Neural crest cell (in vitro differentiated cells): ENCODE measurements at regions not wholly inside any gene's neighbourhood (a gene's known extent, or its start where the extent isn't known, plus 50 kb on each side); places are given as distances from the start of the nearest gene placed in this dataset.

Experiments used
- DNase-seq: peaks from one replicate; pipeline ENCODE4 v3.0.0; 2021; ENCODE audit warnings: low read depth, mixed read lengths, low spot score
- H3K27ac Mint-ChIP-seq: one replicate; pipeline ENCODE4 v1.8.0; 2021; ENCODE audit warnings: mild to moderate bottlenecking, mixed read lengths; ENCODE audit not compliant: unreplicated experiment
- H3K27me3 Mint-ChIP-seq: 2 replicates; pipeline ENCODE4 v1.8.0; 2021; ENCODE audit warnings: low read depth, mild to moderate bottlenecking, mixed read lengths
- H3K36me3 Mint-ChIP-seq: 2 replicates; pipeline ENCODE4 v1.8.0; 2021; ENCODE audit warnings: low read depth, mild to moderate bottlenecking, mixed read lengths
- H3K4me1 Mint-ChIP-seq: 2 replicates; pipeline ENCODE4 v1.8.0; 2021; ENCODE audit warnings: mixed read lengths
- H3K4me3 Mint-ChIP-seq: one replicate; pipeline ENCODE4 v1.8.0; 2021; ENCODE audit warnings: mild to moderate bottlenecking, mixed read lengths
- H3K9me3 Mint-ChIP-seq: 2 replicates; pipeline ENCODE4 v1.8.0; 2021; ENCODE audit warnings: mixed read lengths
- TF ChIP-seq, protein P1 (sequence below): fragments of 200-600 bp; sonication (generic); conservative IDR thresholded peaks from 2 replicates; pipeline ENCODE4 v1.5.0; 2021; ENCODE audit warnings: antibody characterized with exemption, mild to moderate bottlenecking

DNA sequence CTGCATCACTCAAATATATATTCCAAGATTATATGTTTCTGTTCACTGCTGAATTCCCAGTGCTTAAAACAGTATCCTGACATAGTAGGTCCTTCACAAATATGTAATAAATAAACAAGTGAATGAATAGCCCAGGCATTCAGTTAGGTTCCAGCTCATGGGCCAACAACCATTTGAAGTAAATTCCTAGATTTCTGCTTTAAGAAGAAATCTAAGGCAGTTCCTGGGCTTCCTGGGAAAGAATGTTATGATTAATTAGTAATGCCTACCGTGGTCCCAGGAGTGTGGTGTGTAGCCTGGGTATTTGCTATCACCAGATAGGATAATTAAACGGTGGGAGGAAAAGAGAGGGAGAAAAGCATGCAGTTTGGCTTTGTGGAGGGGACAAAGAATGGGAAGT is 576.8 kb downstream of the SOX6 start:
- Mint-ChIP-seq H3K4me3 (no peak overlapping the region), H3K36me3 (no peaks in the 10 kb centered on the region), H3K9me3 (no peaks in the 10 kb centered on the region), H3K27ac (no peak overlapping the region), H3K27me3 (no peaks in the 10 kb centered on the region), H3K4me1 (peaks cover 16% of the 10 kb centered on the region)
- DNase-seq: no peak
- TF ChIP-seq, protein P1, sequence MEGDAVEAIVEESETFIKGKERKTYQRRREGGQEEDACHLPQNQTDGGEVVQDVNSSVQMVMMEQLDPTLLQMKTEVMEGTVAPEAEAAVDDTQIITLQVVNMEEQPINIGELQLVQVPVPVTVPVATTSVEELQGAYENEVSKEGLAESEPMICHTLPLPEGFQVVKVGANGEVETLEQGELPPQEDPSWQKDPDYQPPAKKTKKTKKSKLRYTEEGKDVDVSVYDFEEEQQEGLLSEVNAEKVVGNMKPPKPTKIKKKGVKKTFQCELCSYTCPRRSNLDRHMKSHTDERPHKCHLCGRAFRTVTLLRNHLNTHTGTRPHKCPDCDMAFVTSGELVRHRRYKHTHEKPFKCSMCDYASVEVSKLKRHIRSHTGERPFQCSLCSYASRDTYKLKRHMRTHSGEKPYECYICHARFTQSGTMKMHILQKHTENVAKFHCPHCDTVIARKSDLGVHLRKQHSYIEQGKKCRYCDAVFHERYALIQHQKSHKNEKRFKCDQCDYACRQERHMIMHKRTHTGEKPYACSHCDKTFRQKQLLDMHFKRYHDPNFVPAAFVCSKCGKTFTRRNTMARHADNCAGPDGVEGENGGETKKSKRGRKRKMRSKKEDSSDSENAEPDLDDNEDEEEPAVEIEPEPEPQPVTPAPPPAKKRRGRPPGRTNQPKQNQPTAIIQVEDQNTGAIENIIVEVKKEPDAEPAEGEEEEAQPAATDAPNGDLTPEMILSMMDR: no peak

DNA sequence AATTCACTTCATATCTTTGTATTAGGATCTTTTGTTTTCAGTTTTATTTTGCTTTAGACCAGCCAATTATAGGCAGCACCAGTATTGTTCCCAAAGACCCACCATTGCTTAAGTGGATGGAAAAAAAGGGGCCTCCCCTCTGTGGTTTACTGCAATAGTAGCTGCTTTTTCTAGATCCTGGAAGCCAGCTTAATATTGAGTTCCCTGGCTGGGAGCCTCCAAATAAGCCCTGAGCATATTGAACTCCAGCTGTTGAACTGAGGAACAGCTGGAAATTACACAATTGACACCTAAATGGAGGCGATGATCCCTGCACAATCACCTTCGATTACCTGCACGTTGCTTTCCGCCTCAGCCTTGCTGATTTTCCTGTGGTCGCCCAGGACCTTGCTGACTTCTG is 576.0 kb downstream of the SOX6 start:
- H3K36me3 Mint-ChIP-seq: no peaks in the 10 kb centered on the region
- H3K4me3 Mint-ChIP-seq: no peak overlapping the region
- no peak for DNase-seq
- TF ChIP-seq, protein P1: no peak
- no peaks in the 10 kb centered on the region for H3K27me3 Mint-ChIP-seq
- peaks cover 9% of the 10 kb centered on the region for H3K4me1 Mint-ChIP-seq
- no peaks in the 10 kb centered on the region for H3K9me3 Mint-ChIP-seq
- H3K27ac Mint-ChIP-seq: no peak overlapping the region

DNA sequence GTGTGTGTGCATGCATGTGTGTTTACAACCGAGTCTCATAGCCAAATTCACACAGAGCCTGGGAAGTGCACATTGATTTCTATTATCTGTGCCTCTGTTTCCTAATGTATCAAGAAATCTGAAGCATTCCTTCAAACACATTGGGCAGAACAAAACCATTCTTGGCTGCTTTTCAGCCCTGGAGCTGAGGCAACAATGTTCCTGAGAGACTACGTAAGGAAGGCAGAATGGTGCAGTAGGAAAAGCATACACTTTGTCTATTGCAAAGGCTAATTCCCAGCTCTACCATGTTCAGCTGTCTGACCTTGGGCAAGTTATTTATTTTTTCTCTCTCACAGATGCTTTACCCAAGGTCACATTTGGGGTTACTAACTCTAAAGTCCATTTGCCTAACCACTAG is 575.5 kb downstream of the SOX6 start:
- H3K27me3 Mint-ChIP-seq: no peaks in the 10 kb centered on the region
- H3K4me1 Mint-ChIP-seq: peaks cover 9% of the 10 kb centered on the region
- no peaks in the 10 kb centered on the region for H3K9me3 Mint-ChIP-seq
- no peaks in the 10 kb centered on the region for H3K36me3 Mint-ChIP-seq
- DNase-seq: no peak
- H3K4me3 Mint-ChIP-seq: no peak overlapping the region
- TF ChIP-seq, protein P1: no peak
- no peak overlapping the region for H3K27ac Mint-ChIP-seq

DNA sequence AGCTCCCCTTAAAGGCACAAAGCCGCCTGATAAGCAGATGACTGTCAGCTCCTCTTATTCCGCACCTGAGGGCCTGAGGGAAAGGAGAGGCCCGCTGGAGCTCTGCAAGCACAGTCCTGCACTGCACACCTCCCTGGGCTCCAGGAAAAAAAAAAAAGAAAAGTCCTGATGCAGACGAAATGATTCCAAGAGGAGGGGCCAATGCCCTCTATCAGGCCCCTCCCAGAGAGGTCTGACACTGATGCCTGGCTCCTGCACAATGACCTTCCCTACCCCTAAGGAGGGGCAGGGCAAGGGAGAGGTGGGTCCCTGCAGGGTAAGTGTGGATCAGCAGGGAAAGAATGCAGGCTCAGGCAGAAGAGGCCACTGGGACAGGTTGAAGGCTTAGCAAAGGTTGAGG is 572.7 kb downstream of the SOX6 start:
- TF ChIP-seq, protein P1: no peak
- no peak for DNase-seq
- Mint-ChIP-seq H3K27me3 (no peaks in the 10 kb centered on the region), H3K27ac (no peak overlapping the region), H3K4me3 (no peak overlapping the region), H3K9me3 (no peaks in the 10 kb centered on the region), H3K36me3 (no peaks in the 10 kb centered on the region), H3K4me1 (peaks cover 9% of the 10 kb centered on the region)

DNA sequence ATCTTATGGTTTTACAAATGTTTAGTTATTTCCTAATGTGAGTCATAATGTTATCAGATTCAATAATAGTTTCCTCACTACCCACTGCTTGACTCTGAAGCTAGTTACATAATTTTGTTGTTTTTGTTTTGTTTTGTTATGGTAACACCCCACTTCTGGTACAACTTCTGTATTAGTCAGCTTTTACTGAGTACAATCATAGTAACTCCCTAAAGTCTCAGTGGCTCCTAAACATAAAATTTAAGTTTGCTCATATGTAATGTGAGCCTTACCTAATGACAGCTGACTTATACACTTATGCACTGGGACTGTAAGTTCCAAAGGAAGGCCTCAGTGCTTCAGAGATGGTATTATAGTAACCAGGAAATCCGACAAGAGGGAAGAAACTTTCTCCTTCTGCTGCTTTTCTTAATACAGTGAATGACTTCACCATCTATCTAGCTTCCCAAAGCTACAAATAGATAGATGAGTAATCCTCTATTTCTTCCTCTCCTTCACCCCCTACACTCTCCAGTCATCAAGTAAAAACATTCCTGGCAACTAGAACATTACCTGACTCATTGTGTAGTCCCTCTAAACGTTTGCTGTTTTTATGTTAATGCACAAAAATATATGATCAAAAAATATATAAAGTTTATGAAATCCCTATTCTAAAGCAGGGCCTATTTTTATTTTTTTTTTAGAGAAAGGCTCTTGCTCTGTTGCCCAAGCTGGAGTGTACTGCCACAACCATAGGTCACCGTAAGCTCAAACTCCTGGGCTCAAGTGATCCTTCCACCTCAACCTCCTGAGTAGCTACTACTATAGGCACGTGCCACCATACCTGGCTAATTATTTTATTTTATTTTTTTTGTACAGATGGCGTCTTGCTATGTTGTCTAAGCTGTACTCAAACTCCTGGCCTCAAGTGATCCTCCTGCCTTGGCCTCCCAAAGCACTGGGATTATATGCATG is 563.0 kb downstream of the SOX6 start:
- Mint-ChIP-seq H3K9me3 (peaks cover 9% of the 10 kb centered on the region), H3K36me3 (peaks cover 3% of the 10 kb centered on the region), H3K4me1 (no peaks in the 10 kb centered on the region), H3K4me3 (no peak overlapping the region), H3K27me3 (no peaks in the 10 kb centered on the region), H3K27ac (no peak overlapping the region)
- DNase-seq: no peak
- TF ChIP-seq, protein P1: no peak
